CD8-positive, alpha-beta memory T cell (primary cell): ENCODE measurements at regions not wholly inside any gene's neighbourhood (a gene's known extent, or its start where the extent isn't known, plus 50 kb on each side); places are given as distances from the start of the nearest gene placed in this dataset.
"Not testable (repeated sequence)": the region's sequence is repeated elsewhere in the genome, so short reads cannot be mapped to it uniquely, and the experiment has no call there.

Experiments
- CTCF ChIA-PET: fragments of 350-600 bp; sonication (Branson Sonifier 250); formaldehyde crosslinking; loops from one replicate; lab custom pipeline; 2021; ENCODE audit warnings: antibody characterized with exemption; lab: Charles Lee
- POLR2A ChIA-PET: fragments of 350-600 bp; sonication (Branson Sonifier 250); formaldehyde crosslinking; loops from one replicate; lab custom pipeline; 2021; ENCODE audit warnings: antibody characterized with exemption; lab: Charles Lee
- DNase-seq, 5 donors: peaks; one replicate each; pipeline versions ENCODE4 v3.0.0 to v3.0.0-alpha.2; 2020 to 2022; ENCODE audit warnings: mixed read lengths in 1 of 5
- H3K27ac ChIP-seq: one replicate; pipeline ENCODE4 v1.7.0; 2013; ENCODE audit warnings: low read depth, mild to moderate bottlenecking, low read length, moderate library complexity
- H3K27me3 ChIP-seq: 2 replicates; pipeline ENCODE4 v1.7.0; 2013; ENCODE audit warnings: low read length, mild to moderate bottlenecking; ENCODE audit not compliant: insufficient read depth, poor library complexity, severe bottlenecking
- H3K36me3 ChIP-seq: 2 replicates; pipeline ENCODE4 v1.7.0; 2013; ENCODE audit warnings: mild to moderate bottlenecking, low read length, moderate library complexity; ENCODE audit not compliant: insufficient read depth
- H3K4me1 ChIP-seq: 2 replicates; pipeline ENCODE4 v1.7.0; 2013; ENCODE audit warnings: mild to moderate bottlenecking, low read length, moderate library complexity; ENCODE audit not compliant: insufficient read depth
- H3K4me3 ChIP-seq: 2 replicates; pipeline ENCODE4 v1.7.0; 2013; ENCODE audit warnings: mild to moderate bottlenecking, low read length
- H3K9me3 ChIP-seq: 2 replicates; pipeline ENCODE4 v1.7.0; 2013; ENCODE audit warnings: mild to moderate bottlenecking, low read length
- H3K27ac Mint-ChIP-seq, 8 donors: one replicate each; pipeline ENCODE4 v1.8.0; 2020 to 2021; ENCODE audit warnings: mixed read lengths in 8 of 8, mild to moderate bottlenecking in 6 of 8, inconsistent platforms in 3 of 8, moderate library complexity in 3 of 8
- H3K27me3 Mint-ChIP-seq, 2 donors: one replicate each; pipeline ENCODE4 v1.8.0; 2020 to 2021; ENCODE audit warnings: mixed read lengths in 2 of 2, mild to moderate bottlenecking in 1 of 2, moderate library complexity in 1 of 2
- H3K36me3 Mint-ChIP-seq, 3 donors: one replicate each; pipeline ENCODE4 v1.8.0; 2020 to 2021; ENCODE audit warnings: mixed read lengths in 3 of 3, inconsistent platforms in 1 of 3, mild to moderate bottlenecking in 1 of 3
- H3K4me1 Mint-ChIP-seq, 3 donors: one replicate each; pipeline ENCODE4 v1.8.0; 2020 to 2021; ENCODE audit warnings: mixed read lengths in 3 of 3, inconsistent platforms in 1 of 3, mild to moderate bottlenecking in 1 of 3
- H3K4me3 Mint-ChIP-seq, 7 donors: one replicate each; pipeline ENCODE4 v1.8.0; 2020 to 2021; ENCODE audit warnings: mixed read lengths in 7 of 7, mild to moderate bottlenecking in 6 of 7, moderate library complexity in 4 of 7, inconsistent platforms in 2 of 7
- H3K9me3 Mint-ChIP-seq, 5 donors: one replicate each; pipeline ENCODE4 v1.8.0; 2020 to 2022; ENCODE audit warnings: mixed read lengths in 5 of 5, mild to moderate bottlenecking in 3 of 5, moderate library complexity in 2 of 5, inconsistent platforms in 1 of 5

DNA sequence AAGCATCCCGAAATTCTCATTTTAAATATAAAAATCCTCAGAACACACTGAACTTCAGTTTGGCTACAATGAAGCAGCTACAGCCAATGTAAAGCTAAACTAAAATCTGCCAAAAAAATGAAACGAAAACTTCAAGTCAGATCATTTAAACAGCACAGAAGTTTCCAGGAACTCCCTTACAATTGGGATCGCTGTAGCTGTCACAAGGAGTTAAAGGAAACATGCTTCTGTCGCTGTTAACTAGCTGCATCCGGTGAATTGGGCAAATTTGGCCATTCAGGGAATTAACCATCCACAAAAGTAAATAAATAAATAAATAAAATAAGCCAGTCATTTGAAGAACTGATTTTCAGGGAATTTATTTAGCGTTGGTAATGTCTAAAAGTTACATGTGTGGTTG is 77.0 kb upstream of the PEG3 start:
- H3K36me3 ChIP-seq = no peaks in the 10 kb centered on the region
- Mint-ChIP-seq H3K4me1 (no peaks in the 10 kb centered on the region), H3K4me3 (no peak overlapping the region), H3K27ac (no peak overlapping the region), H3K9me3 (peaks cover 7 to 34% (median 27%) of the 10 kb centered on the region in 5 donors), H3K27me3 (peaks cover 0 to 3% of the 10 kb centered on the region in 2 donors), H3K36me3 (peaks cover 0 to 3% (median 0%) of the 10 kb centered on the region in 3 donors)
- POLR2A ChIA-PET = no interaction called here
- H3K9me3 ChIP-seq = no peaks in the 10 kb centered on the region
- CTCF ChIA-PET = no interaction called here
- no peaks in the 10 kb centered on the region for H3K27me3 ChIP-seq
- no peaks in the 10 kb centered on the region for H3K4me1 ChIP-seq
- H3K4me3 ChIP-seq = no peak overlapping the region
- no peak overlapping the region for H3K27ac ChIP-seq
- no peak for DNase-seq

DNA sequence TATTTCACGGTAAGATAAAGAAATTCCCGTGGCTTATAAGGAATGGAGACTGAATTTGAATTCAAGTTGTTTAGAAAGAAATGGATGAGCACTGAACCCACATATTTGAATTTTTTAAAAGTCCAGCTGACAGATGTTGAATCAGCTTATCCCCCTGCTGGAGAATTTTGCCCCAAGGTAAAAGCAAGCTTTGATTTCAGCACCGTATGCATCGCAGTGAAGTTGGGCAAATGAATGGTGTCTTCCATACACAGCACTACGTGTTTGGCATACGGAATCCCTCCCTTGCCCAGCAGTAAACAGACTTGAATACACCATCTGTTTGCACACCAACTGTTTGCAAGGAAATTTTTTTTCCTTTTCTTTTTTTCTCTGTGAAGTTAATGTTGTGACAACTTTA is 77.5 kb upstream of the PEG3 start:
- H3K4me1 Mint-ChIP-seq = no peaks in the 10 kb centered on the region
- no peak overlapping the region for H3K27ac Mint-ChIP-seq
- no peaks in the 10 kb centered on the region for H3K27me3 ChIP-seq
- no peaks in the 10 kb centered on the region for H3K9me3 ChIP-seq
- POLR2A ChIA-PET = no interaction called here
- H3K4me3 Mint-ChIP-seq = no peak overlapping the region
- peaks cover 0 to 3% (median 0%) of the 10 kb centered on the region in 3 donors for H3K36me3 Mint-ChIP-seq
- H3K27ac ChIP-seq = no peak overlapping the region
- H3K36me3 ChIP-seq = no peaks in the 10 kb centered on the region
- H3K27me3 Mint-ChIP-seq = peaks cover 0 to 3% of the 10 kb centered on the region in 2 donors
- H3K4me3 ChIP-seq = no peak overlapping the region
- DNase-seq = no peak
- no peaks in the 10 kb centered on the region for H3K4me1 ChIP-seq
- CTCF ChIA-PET = no interaction called here
- H3K9me3 Mint-ChIP-seq = peaks cover 7 to 34% (median 29%) of the 10 kb centered on the region in 5 donors

DNA sequence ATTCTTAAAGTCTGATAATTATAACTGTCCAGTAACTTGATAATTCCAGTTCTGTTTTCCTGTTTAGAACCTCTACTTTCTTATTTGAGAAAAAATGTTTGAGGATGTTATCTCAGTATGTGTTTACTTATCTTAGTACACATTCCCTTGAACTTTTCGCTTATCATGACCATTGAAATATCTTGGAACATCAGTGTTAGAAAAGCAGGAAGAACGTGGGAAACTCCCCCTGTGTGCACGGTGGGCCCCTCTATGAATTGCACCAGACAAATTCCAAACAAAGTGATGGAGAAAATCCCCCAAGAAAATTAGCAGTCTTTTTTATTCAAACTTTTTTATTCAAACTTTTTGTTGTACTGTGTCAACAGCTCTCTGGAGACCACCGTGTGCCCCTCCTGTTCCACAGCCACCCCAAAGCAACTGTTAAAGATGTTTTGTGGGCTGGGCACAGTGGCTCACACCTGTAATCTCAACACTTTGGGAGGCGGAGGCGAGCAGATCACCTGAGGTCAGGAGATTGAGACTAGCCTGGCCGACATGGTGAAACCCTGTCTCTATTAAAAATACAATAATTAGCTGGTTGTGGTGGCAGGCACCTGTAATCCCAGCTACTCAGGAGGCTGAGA is 78.3 kb upstream of the PEG3 start:
- no peak for DNase-seq

DNA sequence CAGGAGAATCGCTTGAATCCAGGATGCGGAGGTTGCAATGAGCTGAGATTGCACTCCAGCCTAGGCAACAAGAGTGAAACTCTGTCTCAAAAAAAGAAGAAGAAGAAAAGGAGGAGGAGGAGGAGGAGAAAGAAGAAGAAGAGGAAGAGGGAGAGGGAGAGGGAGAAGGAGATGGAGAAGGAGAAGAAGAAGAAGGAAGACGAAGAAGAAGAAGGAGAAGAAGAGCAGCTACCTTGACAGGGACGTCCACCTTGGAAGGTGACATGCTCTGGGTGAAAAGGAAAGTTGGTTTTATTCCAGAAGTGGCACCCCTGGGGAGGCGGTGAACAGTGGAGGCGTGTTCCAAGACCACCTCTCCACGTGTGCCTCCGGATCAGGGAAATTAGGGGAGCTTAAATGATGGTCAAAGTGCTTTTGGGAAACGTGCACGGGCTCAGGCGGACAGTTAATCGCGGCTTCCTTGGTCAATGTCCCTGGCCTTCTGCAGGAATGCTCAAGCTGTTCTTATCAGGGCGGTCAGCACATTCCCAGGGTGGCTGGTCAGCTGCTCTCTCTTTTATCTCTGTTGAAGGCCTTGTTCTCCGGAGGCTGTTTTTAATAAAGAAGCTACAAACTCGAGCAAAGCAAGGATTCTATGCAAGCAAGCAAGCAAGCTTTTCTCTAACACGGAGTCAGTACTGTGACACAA is 78.9 kb upstream of the PEG3 start:
- POLR2A ChIA-PET = no interaction called here
- CTCF ChIA-PET = no interaction called here
- Histone ChIP-seq H3K27me3 (no peaks in the 10 kb centered on the region), H3K36me3 (no peaks in the 10 kb centered on the region), H3K27ac (no peak overlapping the region), H3K9me3 (no peaks in the 10 kb centered on the region), H3K4me1 (no peaks in the 10 kb centered on the region), H3K4me3 (no peak overlapping the region)
- DNase-seq = no peak
- peaks cover 0 to 3% of the 10 kb centered on the region in 2 donors for H3K27me3 Mint-ChIP-seq
- no peak overlapping the region for H3K27ac Mint-ChIP-seq
- H3K4me1 Mint-ChIP-seq = no peaks in the 10 kb centered on the region
- peaks cover 11 to 42% (median 41%) of the 10 kb centered on the region in 5 donors for H3K9me3 Mint-ChIP-seq
- no peak overlapping the region for H3K4me3 Mint-ChIP-seq
- peaks cover 0 to 3% (median 0%) of the 10 kb centered on the region in 3 donors for H3K36me3 Mint-ChIP-seq

More for the DNA sequence above, 78.3 kb upstream of the PEG3 start:
- peaks cover 0 to 3% (median 0%) of the 10 kb centered on the region in 3 donors for H3K36me3 Mint-ChIP-seq
- ChIA-PET POLR2A (no interaction called here), CTCF (no interaction called here)
- peaks cover 10 to 40% (median 34%) of the 10 kb centered on the region in 5 donors for H3K9me3 Mint-ChIP-seq
- H3K36me3 ChIP-seq = no peaks in the 10 kb centered on the region
- no peak overlapping the region for H3K4me3 Mint-ChIP-seq
- no peak overlapping the region for H3K27ac ChIP-seq
- H3K27ac Mint-ChIP-seq = no peak overlapping the region
- no peak overlapping the region for H3K4me3 ChIP-seq
- no peaks in the 10 kb centered on the region for H3K4me1 ChIP-seq
- no peaks in the 10 kb centered on the region for H3K27me3 ChIP-seq
- no peaks in the 10 kb centered on the region for H3K9me3 ChIP-seq
- H3K4me1 Mint-ChIP-seq = no peaks in the 10 kb centered on the region
- peaks cover 0 to 3% of the 10 kb centered on the region in 2 donors for H3K27me3 Mint-ChIP-seq

DNA sequence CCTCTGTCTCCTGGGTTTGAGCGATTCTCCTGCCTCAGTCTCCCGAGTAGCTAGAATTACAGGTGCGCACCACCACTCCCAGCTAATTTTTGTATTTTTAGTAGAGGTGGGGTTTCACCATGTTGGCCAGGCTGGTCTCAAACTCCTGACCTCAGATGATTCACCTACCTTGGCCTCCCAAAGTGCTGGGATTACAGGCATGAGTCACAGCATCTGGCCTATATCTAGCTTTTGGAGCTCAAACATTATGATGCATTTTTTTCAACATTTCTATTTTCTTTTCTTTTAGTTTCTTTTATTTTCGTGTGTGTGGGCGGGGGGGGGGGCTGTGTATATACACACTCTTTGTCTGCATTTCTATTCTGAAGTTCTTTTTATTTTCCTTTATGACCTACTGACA is 85.6 kb upstream of the PEG3 start:
- POLR2A ChIA-PET = not testable (repeated sequence)

DNA sequence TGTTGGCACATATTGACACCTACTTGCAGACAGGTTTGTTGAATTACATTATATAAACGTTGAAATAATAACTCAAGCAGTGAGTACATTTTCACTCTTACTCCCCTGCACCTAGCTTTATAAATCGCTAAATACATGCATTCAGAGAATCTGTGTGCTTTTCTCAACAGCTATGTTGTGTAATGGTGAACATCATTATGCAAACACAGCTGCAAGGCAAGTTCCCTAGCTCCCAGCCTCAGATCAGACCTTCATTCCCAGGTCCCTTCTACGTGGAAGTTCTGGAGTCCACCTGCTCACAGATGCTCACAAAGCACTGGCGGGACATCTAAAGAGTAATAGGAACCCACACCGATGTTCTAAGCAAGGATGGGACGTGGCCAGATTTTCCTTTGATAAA is 86.8 kb upstream of the PEG3 start:
- peaks cover 0 to 4% (median 0%) of the 10 kb centered on the region in 3 donors for H3K36me3 Mint-ChIP-seq

More for the DNA sequence above, 85.6 kb upstream of the PEG3 start:
- H3K9me3 ChIP-seq, H3K4me1 ChIP-seq, H3K27ac ChIP-seq, H3K4me3 Mint-ChIP-seq, H3K27me3 ChIP-seq, H3K36me3 Mint-ChIP-seq, H3K4me3 ChIP-seq, H3K4me1 Mint-ChIP-seq, H3K36me3 ChIP-seq, H3K27me3 Mint-ChIP-seq, DNase-seq, CTCF ChIA-PET, H3K27ac Mint-ChIP-seq: not testable (repeated sequence)
- peaks cover 20 to 49% (median 39%) of the 10 kb centered on the region in 5 donors for H3K9me3 Mint-ChIP-seq

DNA sequence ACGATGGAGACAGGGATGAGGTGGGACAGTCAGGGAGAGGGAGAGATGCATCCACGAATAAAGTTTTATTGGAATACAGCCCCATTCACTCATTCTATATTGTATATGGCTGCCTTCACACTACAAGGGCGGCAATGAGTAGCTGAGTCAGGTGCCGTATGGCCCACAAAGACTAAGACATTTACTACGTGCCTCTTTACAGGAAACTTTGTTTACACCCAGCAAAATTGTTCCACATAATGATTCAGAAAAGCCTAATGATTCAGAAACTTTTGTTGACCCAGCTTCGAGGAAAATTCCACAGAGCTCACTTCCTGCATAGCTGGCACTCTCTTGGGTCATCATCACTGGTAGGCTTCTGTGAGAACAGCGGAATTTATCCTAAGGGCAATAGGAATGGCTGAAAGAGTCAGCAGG is 87.3 kb upstream of the PEG3 start:
- peaks cover 0 to 4% (median 0%) of the 10 kb centered on the region in 3 donors for H3K36me3 Mint-ChIP-seq
- no peaks in the 10 kb centered on the region for H3K4me1 Mint-ChIP-seq
- no peak overlapping the region for H3K4me3 Mint-ChIP-seq
- CTCF ChIA-PET = no interaction called here
- peaks cover 30 to 54% (median 41%) of the 10 kb centered on the region in 5 donors for H3K9me3 Mint-ChIP-seq
- H3K4me1 ChIP-seq = no peaks in the 10 kb centered on the region
- no peak overlapping the region for H3K27ac ChIP-seq
- no peak overlapping the region for H3K4me3 ChIP-seq
- H3K27me3 ChIP-seq = no peaks in the 10 kb centered on the region
- no peak overlapping the region for H3K27ac Mint-ChIP-seq
- H3K36me3 ChIP-seq = no peaks in the 10 kb centered on the region
- POLR2A ChIA-PET = no interaction called here
- peaks cover 2 to 4% of the 10 kb centered on the region in 2 donors for H3K27me3 Mint-ChIP-seq
- peaks cover 5% of the 10 kb centered on the region for H3K9me3 ChIP-seq
- DNase-seq = no peak

More for the DNA sequence above, 86.8 kb upstream of the PEG3 start:
- H3K27ac Mint-ChIP-seq = no peak overlapping the region
- ChIA-PET POLR2A (no interaction called here), CTCF (no interaction called here)
- Histone ChIP-seq H3K27me3 (no peaks in the 10 kb centered on the region), H3K36me3 (no peaks in the 10 kb centered on the region), H3K9me3 (peaks cover 5% of the 10 kb centered on the region), H3K4me3 (no peak overlapping the region), H3K27ac (no peak overlapping the region), H3K4me1 (no peaks in the 10 kb centered on the region)
- H3K9me3 Mint-ChIP-seq = peaks cover 25 to 50% (median 37%) of the 10 kb centered on the region in 5 donors
- H3K27me3 Mint-ChIP-seq = peaks cover 0 to 4% of the 10 kb centered on the region in 2 donors
- H3K4me3 Mint-ChIP-seq = no peak overlapping the region
- H3K4me1 Mint-ChIP-seq = no peaks in the 10 kb centered on the region
- DNase-seq = no peak

DNA sequence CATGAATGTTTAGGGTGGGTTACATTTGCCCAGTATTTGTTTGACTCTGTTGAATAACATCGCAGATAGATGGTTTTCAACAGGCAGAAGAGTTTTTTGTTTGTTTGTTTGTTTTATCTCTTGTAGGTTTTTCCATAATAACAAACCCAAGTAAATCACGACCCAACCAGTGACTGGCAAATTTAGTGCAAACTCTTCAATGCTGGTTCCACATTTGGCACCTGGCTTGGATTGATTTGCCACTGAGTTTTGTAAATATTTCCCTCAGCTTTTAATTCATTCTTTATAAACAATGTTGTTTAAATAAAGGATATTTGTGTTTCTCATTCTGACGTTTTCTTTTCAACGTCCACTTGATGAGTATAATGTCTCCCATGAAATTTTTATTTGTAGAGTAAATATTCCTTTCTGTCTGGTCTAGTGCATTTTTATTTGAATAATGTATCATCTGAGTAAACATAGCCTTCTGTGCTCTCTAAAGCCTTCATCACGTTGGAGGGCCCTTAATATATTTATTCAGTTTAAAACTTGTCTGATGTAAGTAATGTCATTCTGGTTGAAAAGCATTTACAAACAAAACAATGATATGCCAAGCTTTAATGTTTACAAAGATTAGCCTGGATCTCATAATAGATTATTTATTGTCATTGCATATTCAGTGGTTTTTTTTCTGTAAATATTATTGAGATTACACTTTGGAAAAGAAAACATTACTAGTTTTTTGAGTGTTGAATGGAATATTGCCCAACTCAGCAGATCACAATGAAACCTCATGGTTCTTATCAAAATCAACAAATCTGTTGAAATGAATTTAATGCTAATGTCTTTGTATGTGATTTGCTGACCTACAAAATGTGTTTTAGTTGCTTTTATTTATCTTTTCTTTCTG is 90.4 kb upstream of the PEG3 start:
- Mint-ChIP-seq H3K4me3 (no peak overlapping the region), H3K9me3 (peaks cover 25 to 42% (median 32%) of the 10 kb centered on the region in 5 donors), H3K27ac (no peak overlapping the region), H3K27me3 (peaks cover 4% of the 10 kb centered on the region in 2 donors), H3K4me1 (no peaks in the 10 kb centered on the region), H3K36me3 (peaks cover 0 to 4% (median 0%) of the 10 kb centered on the region in 3 donors)
- DNase-seq = no peak
- no peaks in the 10 kb centered on the region for H3K4me1 ChIP-seq
- H3K27me3 ChIP-seq = no peaks in the 10 kb centered on the region
- ChIA-PET CTCF (no interaction called here), POLR2A (no interaction called here)
- no peak overlapping the region for H3K4me3 ChIP-seq
- no peak overlapping the region for H3K27ac ChIP-seq
- H3K36me3 ChIP-seq = no peaks in the 10 kb centered on the region
- peaks cover 5% of the 10 kb centered on the region for H3K9me3 ChIP-seq
